Small intestine (tissue), 7 donors: ENCODE measurements at regions not wholly inside any gene's neighbourhood (a gene's known extent, or its start where the extent isn't known, plus 50 kb on each side); places are given as distances from the start of the nearest gene placed in this dataset.

Experiments
- DNase-seq, 2 donors: peaks; one replicate each; pipeline versions ENCODE4 v3.0.0 to v3.0.0-alpha.2; 2013
- FAIRE-seq: peaks from 2 replicates; lab custom pipeline; 2012; peaks lifted over from hg19 to GRCh38; lab: Jason Lieb, UNC
- H3K27ac ChIP-seq, 3 donors: one replicate each; pipeline ENCODE4 v1.5.1; 2013; ENCODE audit warnings: low read length in 2 of 3, mild to moderate bottlenecking in 2 of 3, control low read depth in 1 of 3, inconsistent platforms in 1 of 3, low read depth in 1 of 3, moderate library complexity in 1 of 3
- H3K27me3 ChIP-seq, 3 donors: one replicate each; pipeline ENCODE4 v1.6.1; 2013; ENCODE audit warnings: low read length in 3 of 3, inconsistent platforms in 1 of 3; ENCODE audit not compliant: control insufficient read depth in 3 of 3, insufficient read depth in 3 of 3
- H3K36me3 ChIP-seq, 3 donors: one replicate each; pipeline ENCODE4 v1.6.1; 2013; ENCODE audit warnings: low read length in 3 of 3, inconsistent platforms in 1 of 3, low read depth in 1 of 3, mild to moderate bottlenecking in 1 of 3, moderate library complexity in 1 of 3; ENCODE audit not compliant: control insufficient read depth in 3 of 3, insufficient read depth in 2 of 3
- H3K4me1 ChIP-seq, 3 donors: one replicate each; pipeline ENCODE4 v1.6.1; 2013; ENCODE audit warnings: low read length in 2 of 3, inconsistent platforms in 1 of 3, low read depth in 1 of 3, mild to moderate bottlenecking in 1 of 3, moderate library complexity in 1 of 3; ENCODE audit not compliant: control insufficient read depth in 3 of 3, insufficient read depth in 2 of 3
- H3K4me3 ChIP-seq, 3 donors: one replicate each; pipeline ENCODE4 v1.5.1; 2013; ENCODE audit warnings: low read length in 3 of 3, control low read depth in 1 of 3, inconsistent platforms in 1 of 3, low read depth in 1 of 3, mild to moderate bottlenecking in 1 of 3, moderate library complexity in 1 of 3
- H3K9me3 ChIP-seq, 2 donors: one replicate each; pipeline ENCODE4 v1.6.1; 2013; ENCODE audit warnings: low read depth in 1 of 2, low read length in 1 of 2; ENCODE audit not compliant: control insufficient read depth in 2 of 2, insufficient read depth in 1 of 2
- WGBS, 3 donors: extraction: QIAGEN DNeasy Blood & Tissue Kit; methylation state at CpG; one replicate each; pipeline ENCODE4 v1.1.7; 2013; 5-methylcytosine and 5-hydroxymethylcytosine counted together
- donor health status: healthy with polysubstance abuse.
- donor health status: control.
- donor health status: control.
- donor health status: Bipolar disorder and iron deficiency.
- donor health status: healthy.

GRCh38 chr4:106587558-106587957 lies 219.0 kb upstream of the GIMD1 start:
- Histone ChIP-seq H3K9me3 (no peaks in the 10 kb centered on the region), H3K4me1 (peaks cover 0 to 4% (median 0%) of the 10 kb centered on the region in 3 donors), H3K27me3 (no peaks in the 10 kb centered on the region), H3K4me3 (no peak overlapping the region), H3K27ac (no peak overlapping the region), H3K36me3 (no peaks in the 10 kb centered on the region)
- DNase-seq, result no peak
- WGBS, 3 donors, result 67 to 89% (median 72%) methylated on average over 1 of the region's 1 CpG
- FAIRE-seq, result no peak

- FAIRE-seq, result no peak
- no peaks in the 10 kb centered on the region for H3K27me3 ChIP-seq
- no peak for DNase-seq
- H3K27ac ChIP-seq, result no peak overlapping the region
- no peaks in the 10 kb centered on the region for H3K36me3 ChIP-seq
- H3K4me3 ChIP-seq, result no peak overlapping the region
- peaks cover 0 to 4% (median 0%) of the 10 kb centered on the region in 3 donors for H3K4me1 ChIP-seq
- H3K9me3 ChIP-seq, result no peaks in the 10 kb centered on the region
- WGBS, 3 donors, result 0 to 26% (median 11%) methylated on average over 1 of the region's 1 CpG
Measured at GRCh38 chr4:106585915-106586349, 217.4 kb upstream of the GIMD1 start.

GRCh38 chr4:106584337-106584989 lies 215.9 kb upstream of the GIMD1 start:
- peaks cover 0 to 4% (median 0%) of the 10 kb centered on the region in 3 donors for H3K4me1 ChIP-seq
- FAIRE-seq, result no peak
- H3K27me3 ChIP-seq, result no peaks in the 10 kb centered on the region
- H3K4me3 ChIP-seq, result no peak overlapping the region
- no peaks in the 10 kb centered on the region for H3K9me3 ChIP-seq
- no peak for DNase-seq
- H3K36me3 ChIP-seq, result no peaks in the 10 kb centered on the region
- H3K27ac ChIP-seq, result peak overlapping the region in 1 of 3 donors; percentile 23

- no peaks in the 10 kb centered on the region for H3K36me3 ChIP-seq
- no peaks in the 10 kb centered on the region for H3K9me3 ChIP-seq
- H3K27ac ChIP-seq, result peak overlapping the region in 1 of 3 donors; percentile 23
- DNase-seq (no peak), FAIRE-seq (no peak)
- H3K27me3 ChIP-seq, result no peaks in the 10 kb centered on the region
- no peak overlapping the region for H3K4me3 ChIP-seq
- H3K4me1 ChIP-seq, result peaks cover 0 to 4% (median 0%) of the 10 kb centered on the region in 3 donors
- 18 to 54% (median 28%) methylated on average over 2 of the region's 2 CpGs for WGBS, 3 donors
Measured at GRCh38 chr4:106583567-106583966, 215.0 kb upstream of the GIMD1 start.

- H3K27me3 ChIP-seq, result no peaks in the 10 kb centered on the region
- whole genome bisulfite sequencing, 3 donors, result 11 to 48% (median 29%) methylated on average over 2 of the region's 2 CpGs
- DNase-seq (peak in 1 of 2 donors; percentile 69), FAIRE-seq (no peak)
- no peaks in the 10 kb centered on the region for H3K36me3 ChIP-seq
- no peak overlapping the region for H3K4me3 ChIP-seq
- H3K4me1 ChIP-seq, result peaks cover 0 to 4% (median 0%) of the 10 kb centered on the region in 3 donors
- peak overlapping the region in 1 of 3 donors; percentile 2 for H3K27ac ChIP-seq
- no peaks in the 10 kb centered on the region for H3K9me3 ChIP-seq
Measured at GRCh38 chr4:106583108-106583507, 214.5 kb upstream of the GIMD1 start.

GRCh38 chr4:106582103-106582502 lies 213.5 kb upstream of the GIMD1 start:
- DNase-seq (no peak), FAIRE-seq (no peak)
- Histone ChIP-seq H3K4me3 (no peak overlapping the region), H3K9me3 (no peaks in the 10 kb centered on the region), H3K4me1 (peaks cover 0 to 4% (median 0%) of the 10 kb centered on the region in 3 donors), H3K36me3 (no peaks in the 10 kb centered on the region), H3K27me3 (no peaks in the 10 kb centered on the region), H3K27ac (no peak overlapping the region)

- Histone ChIP-seq H3K27ac (no peak overlapping the region), H3K27me3 (no peaks in the 10 kb centered on the region), H3K4me1 (peaks cover 0 to 4% (median 0%) of the 10 kb centered on the region in 3 donors), H3K36me3 (no peaks in the 10 kb centered on the region), H3K9me3 (no peaks in the 10 kb centered on the region), H3K4me3 (no peak overlapping the region)
- FAIRE-seq, result no peak
- no peak for DNase-seq
Measured at GRCh38 chr4:106579236-106579635, 210.7 kb upstream of the GIMD1 start.

- no peaks in the 10 kb centered on the region for H3K4me1 ChIP-seq
- FAIRE-seq (no peak), DNase-seq (no peak)
- H3K36me3 ChIP-seq, result no peaks in the 10 kb centered on the region
- H3K27ac ChIP-seq, result no peak overlapping the region
- 77 to 81% (median 79%) methylated on average over 7 of the region's 7 CpGs for WGBS, 3 donors
- H3K27me3 ChIP-seq, result no peaks in the 10 kb centered on the region
- no peaks in the 10 kb centered on the region for H3K9me3 ChIP-seq
- H3K4me3 ChIP-seq, result no peak overlapping the region
Measured at GRCh38 chr4:106569146-106570031, 200.8 kb upstream of the GIMD1 start.
